GM19239 (cell line): ENCODE measurements at regions not wholly inside any gene's neighbourhood (a gene's known extent, or its start where the extent isn't known, plus 50 kb on each side); places are given as distances from the start of the nearest gene placed in this dataset.

Experiments used
- DNase-seq: peaks from one replicate; pipeline ENCODE4 v3.0.0; 2011; ENCODE audit warnings: low spot score; ENCODE audit not compliant: insufficient read length
- FAIRE-seq: peaks from 2 replicates; lab custom pipeline; 2011; peaks lifted over from hg19 to GRCh38; lab: Jason Lieb, UNC

GRCh38 chr3:148070041-148070440 lies 627.7 kb upstream of the AGTR1 start:
- DNase-seq, result no peak
- no peak for FAIRE-seq

- FAIRE-seq (no peak), DNase-seq (no peak)
These were observed 623.8 kb upstream of the AGTR1 start for GRCh38 chr3:148073721-148074456.

GRCh38 chr3:148074946-148075345 lies 622.8 kb upstream of the AGTR1 start:
- FAIRE-seq (no peak), DNase-seq (no peak)

GRCh38 chr3:148075771-148076716 lies 621.7 kb upstream of the AGTR1 start:
- no peak for DNase-seq
- FAIRE-seq, result no peak

- peak; percentile 88 for FAIRE-seq
- no peak for DNase-seq
These were observed 620.3 kb upstream of the AGTR1 start for GRCh38 chr3:148077318-148077923.

GRCh38 chr3:148077965-148078364 lies 619.7 kb upstream of the AGTR1 start:
- FAIRE-seq (no peak), DNase-seq (no peak)

GRCh38 chr3:148078658-148079057 lies 619.0 kb upstream of the AGTR1 start:
- FAIRE-seq (no peak), DNase-seq (no peak)

- DNase-seq (no peak), FAIRE-seq (no peak)
These were observed 618.3 kb upstream of the AGTR1 start for GRCh38 chr3:148079370-148079769.

- no peak for FAIRE-seq
These were observed 615.8 kb upstream of the AGTR1 start for GRCh38 chr3:148081926-148082325.

GRCh38 chr3:148082506-148083280 lies 615.0 kb upstream of the AGTR1 start:
- DNase-seq, result no peak
- FAIRE-seq, result no peak

More at GRCh38 chr3:148081926-148082325, 615.8 kb upstream of the AGTR1 start:
- no peak for DNase-seq

GRCh38 chr3:148083526-148084182 lies 614.0 kb upstream of the AGTR1 start:
- FAIRE-seq, result no peak
- DNase-seq, result no peak

GRCh38 chr3:148084931-148085330 lies 612.8 kb upstream of the AGTR1 start:
- FAIRE-seq (no peak), DNase-seq (no peak)

GRCh38 chr3:148087601-148088371 lies 609.9 kb upstream of the AGTR1 start:
- no peak for FAIRE-seq
- no peak for DNase-seq

- DNase-seq (no peak), FAIRE-seq (no peak)
These were observed 608.5 kb upstream of the AGTR1 start for GRCh38 chr3:148089171-148089570.

GRCh38 chr3:148090156-148090555 lies 607.5 kb upstream of the AGTR1 start:
- DNase-seq (no peak), FAIRE-seq (no peak)

- no peak for DNase-seq
- no peak for FAIRE-seq
These were observed 604.9 kb upstream of the AGTR1 start for GRCh38 chr3:148092624-148093347.

GRCh38 chr3:148093753-148094152 lies 604.0 kb upstream of the AGTR1 start:
- DNase-seq (no peak), FAIRE-seq (no peak)

- DNase-seq (no peak), FAIRE-seq (no peak)
These were observed 601.7 kb upstream of the AGTR1 start for GRCh38 chr3:148095962-148096361.
